ENCODE measurements at regions not wholly inside any gene's neighbourhood (a gene's known extent, or its start where the extent isn't known, plus 50 kb on each side); places are given as distances from the start of the nearest gene placed in this dataset.

DNA sequence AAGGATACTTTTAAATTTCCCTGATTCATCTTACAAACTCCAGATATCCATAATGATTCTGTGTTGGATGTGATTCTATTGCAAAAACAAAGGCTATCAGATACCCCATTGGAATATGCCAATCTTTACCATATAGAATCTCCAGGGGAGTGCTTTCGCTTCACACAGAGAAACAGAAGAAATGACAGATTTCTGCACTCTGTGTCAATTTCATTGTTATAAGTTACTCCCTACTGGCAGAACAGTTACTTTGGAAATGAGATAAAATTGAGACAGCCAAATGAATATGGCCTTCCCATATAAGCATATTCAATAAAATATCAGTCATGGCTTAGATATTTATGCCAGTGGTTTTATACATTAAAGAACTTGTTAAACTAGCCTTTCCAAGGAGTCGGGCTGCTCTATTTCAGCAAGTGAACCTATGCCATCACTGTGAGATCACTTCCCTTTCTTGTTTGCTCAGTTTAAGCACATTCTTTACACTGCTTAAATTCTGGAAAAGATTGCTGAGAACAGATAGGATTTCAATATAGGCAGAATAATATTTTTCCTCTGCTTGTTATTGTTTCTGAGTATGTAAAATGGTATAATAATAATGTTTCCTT is 127.5 kb upstream of the ANXA10 start:
- DNase-seq (ENCODE audit: low read depth in 1 of 2, low spot score in 1 of 2), result no peak
- H3K4me1 ChIP-seq (ENCODE audit: low read depth), result no peaks in the 10 kb centered on the region
- H3K36me3 ChIP-seq, result no peaks in the 10 kb centered on the region
- H3K4me3 ChIP-seq, result no peak overlapping the region
- peaks cover 4% of the 10 kb centered on the region for H3K9me3 ChIP-seq (ENCODE audit: low read depth)
- TF ChIP-seq, protein P1, sequence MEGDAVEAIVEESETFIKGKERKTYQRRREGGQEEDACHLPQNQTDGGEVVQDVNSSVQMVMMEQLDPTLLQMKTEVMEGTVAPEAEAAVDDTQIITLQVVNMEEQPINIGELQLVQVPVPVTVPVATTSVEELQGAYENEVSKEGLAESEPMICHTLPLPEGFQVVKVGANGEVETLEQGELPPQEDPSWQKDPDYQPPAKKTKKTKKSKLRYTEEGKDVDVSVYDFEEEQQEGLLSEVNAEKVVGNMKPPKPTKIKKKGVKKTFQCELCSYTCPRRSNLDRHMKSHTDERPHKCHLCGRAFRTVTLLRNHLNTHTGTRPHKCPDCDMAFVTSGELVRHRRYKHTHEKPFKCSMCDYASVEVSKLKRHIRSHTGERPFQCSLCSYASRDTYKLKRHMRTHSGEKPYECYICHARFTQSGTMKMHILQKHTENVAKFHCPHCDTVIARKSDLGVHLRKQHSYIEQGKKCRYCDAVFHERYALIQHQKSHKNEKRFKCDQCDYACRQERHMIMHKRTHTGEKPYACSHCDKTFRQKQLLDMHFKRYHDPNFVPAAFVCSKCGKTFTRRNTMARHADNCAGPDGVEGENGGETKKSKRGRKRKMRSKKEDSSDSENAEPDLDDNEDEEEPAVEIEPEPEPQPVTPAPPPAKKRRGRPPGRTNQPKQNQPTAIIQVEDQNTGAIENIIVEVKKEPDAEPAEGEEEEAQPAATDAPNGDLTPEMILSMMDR (IDR thresholded peaks at IDR 0.05; ENCODE audit: low read depth, low read length), result no peak
- H3K27ac ChIP-seq, result no peak overlapping the region
- no peaks in the 10 kb centered on the region for H3K27me3 ChIP-seq

DNA sequence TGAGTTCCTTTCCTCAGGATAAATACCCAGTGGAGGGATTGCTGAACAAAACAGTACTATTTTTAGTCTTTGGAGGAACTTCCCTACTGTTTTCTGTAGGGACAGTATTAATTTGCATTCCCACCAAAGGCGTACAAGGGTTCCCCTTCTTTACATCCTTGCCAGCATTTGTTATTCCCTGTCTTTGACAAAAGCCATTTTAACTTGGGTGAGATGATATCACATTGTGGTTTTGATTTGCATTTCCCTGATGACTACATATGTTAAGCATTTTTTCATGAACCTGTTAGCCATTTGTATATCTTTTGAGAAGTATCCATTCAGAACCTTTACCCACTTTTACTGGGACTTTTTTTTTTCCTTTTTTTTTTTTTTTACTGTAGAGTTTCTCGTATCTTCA is 126.2 kb upstream of the ANXA10 start:
- Histone ChIP-seq H3K9me3 (ENCODE audit: low read depth) (peaks cover 4% of the 10 kb centered on the region), H3K27ac (no peak overlapping the region), H3K4me1 (ENCODE audit: low read depth) (no peaks in the 10 kb centered on the region), H3K4me3 (no peak overlapping the region), H3K27me3 (no peaks in the 10 kb centered on the region), H3K36me3 (no peaks in the 10 kb centered on the region)
- TF ChIP-seq, protein P1 (IDR thresholded peaks at IDR 0.05; ENCODE audit: low read depth, low read length), result no peak
- peak in 1 of 2 donors; percentile 9 for DNase-seq (ENCODE audit: low read depth in 1 of 2, low spot score in 1 of 2)

DNA sequence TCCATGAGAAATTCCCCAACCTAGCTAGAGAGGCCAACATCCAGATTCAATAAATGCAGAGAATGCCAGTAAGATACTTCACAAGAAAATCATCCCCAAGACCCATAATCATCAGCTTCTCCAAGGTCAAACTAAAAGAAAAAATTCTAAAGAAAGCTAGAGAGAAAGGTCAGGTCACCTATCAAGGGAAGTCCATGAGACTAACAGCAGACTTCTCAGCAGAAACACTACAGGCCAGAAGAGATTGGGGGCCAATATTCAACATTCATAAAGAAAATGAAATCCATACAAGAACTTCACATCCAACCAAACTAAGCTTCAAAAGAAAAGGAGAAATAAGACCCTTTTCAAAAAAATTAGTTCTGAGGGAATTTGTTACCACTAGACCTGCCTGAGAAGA is 118.8 kb upstream of the ANXA10 start:
- Histone ChIP-seq H3K27me3 (no peaks in the 10 kb centered on the region), H3K4me3 (no peak overlapping the region), H3K9me3 (ENCODE audit: low read depth) (no peaks in the 10 kb centered on the region), H3K27ac (no peak overlapping the region), H3K4me1 (ENCODE audit: low read depth) (no peaks in the 10 kb centered on the region), H3K36me3 (no peaks in the 10 kb centered on the region)
- TF ChIP-seq, protein P1 (IDR thresholded peaks at IDR 0.05; ENCODE audit: low read depth, low read length), result no peak
- DNase-seq (ENCODE audit: low read depth in 1 of 2, low spot score in 1 of 2), result no peak

DNA sequence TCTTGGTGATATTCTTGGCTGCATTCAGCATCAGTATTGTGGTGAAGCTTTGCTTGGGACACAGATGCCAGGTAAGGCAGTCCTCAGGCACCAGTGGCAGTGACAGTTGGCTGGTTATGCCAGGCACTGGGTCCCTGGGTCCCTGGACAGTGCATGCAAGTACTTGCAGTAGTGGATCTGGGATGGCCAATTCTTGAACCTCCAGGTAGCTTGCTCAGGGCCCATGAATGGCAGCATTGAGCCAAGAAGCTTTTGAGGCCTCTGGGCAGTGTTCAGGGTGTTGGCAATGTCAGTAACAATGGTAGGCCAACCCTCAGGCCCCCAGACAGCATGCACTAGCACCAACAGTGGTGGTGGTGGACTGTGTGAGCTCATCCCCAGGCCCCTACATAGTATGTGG is 106.8 kb upstream of the ANXA10 start:
- H3K4me3 ChIP-seq, result no peak overlapping the region
- TF ChIP-seq, protein P1 (IDR thresholded peaks at IDR 0.05; ENCODE audit: low read depth, low read length), result no peak

DNA sequence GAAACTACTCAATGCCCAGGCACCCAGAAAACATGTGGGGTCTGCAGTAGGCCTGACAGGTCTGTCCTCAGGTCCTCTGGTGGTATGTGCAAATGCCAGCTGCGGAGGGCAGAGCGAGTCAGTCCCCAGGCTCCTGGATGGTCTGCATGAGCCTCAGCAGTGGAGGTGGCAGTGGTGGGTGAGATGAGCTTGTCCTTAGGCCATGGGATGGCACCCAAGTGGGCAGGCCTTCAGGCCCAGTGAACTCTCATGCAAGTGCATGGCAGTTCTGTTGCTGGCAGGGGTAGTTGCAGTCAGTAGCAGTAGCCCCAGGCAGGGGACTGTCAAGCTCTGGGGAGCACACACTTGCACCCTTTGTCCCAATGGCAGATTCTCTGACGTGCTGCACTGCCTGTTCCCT is 106.3 kb upstream of the ANXA10 start:
- TF ChIP-seq, protein P1 (IDR thresholded peaks at IDR 0.05; ENCODE audit: low read depth, low read length), result no peak
- no peak overlapping the region for H3K4me3 ChIP-seq
- H3K27me3 ChIP-seq, result no peaks in the 10 kb centered on the region
- no peak overlapping the region for H3K27ac ChIP-seq
- no peaks in the 10 kb centered on the region for H3K9me3 ChIP-seq (ENCODE audit: low read depth)
- H3K36me3 ChIP-seq, result no peaks in the 10 kb centered on the region
- H3K4me1 ChIP-seq (ENCODE audit: low read depth), result no peaks in the 10 kb centered on the region
- no peak for DNase-seq (ENCODE audit: low read depth in 1 of 2, low spot score in 1 of 2)

More for the DNA sequence above, 106.8 kb upstream of the ANXA10 start:
- Histone ChIP-seq H3K27ac (no peak overlapping the region), H3K36me3 (no peaks in the 10 kb centered on the region), H3K27me3 (no peaks in the 10 kb centered on the region), H3K4me1 (ENCODE audit: low read depth) (no peaks in the 10 kb centered on the region), H3K9me3 (ENCODE audit: low read depth) (no peaks in the 10 kb centered on the region)
- DNase-seq (ENCODE audit: low read depth in 1 of 2, low spot score in 1 of 2), result no peak

Measured in cardiac muscle cell (in vitro differentiated cells and primary cell).